SK-N-SH treated with all-trans-retinoic acid at 6 μM for 48 hours (cell line): ENCODE measurements at regions not wholly inside any gene's neighbourhood (a gene's known extent, or its start where the extent isn't known, plus 50 kb on each side); places are given as distances from the start of the nearest gene placed in this dataset.

Experiments
- ATAC-seq: fragments of 200-7000 bp; cut with Tn5 transposase; 3 replicates; pipeline ENCODE4 v1.9.1; 2020; ENCODE audit warnings: mild to moderate bottlenecking, moderate library complexity
- ARNTL ChIP-seq: fragments of 450-650 bp; formaldehyde crosslinking; IDR thresholded peaks from 2 replicates; pipeline ENCODE4 v1.5.0; 2020; ENCODE audit warnings: low read depth, mild to moderate bottlenecking, moderate library complexity, borderline replicate concordance
- BACH2 ChIP-seq: fragments of 250-450 bp; sonication (Bioruptor Pico); IDR thresholded peaks from 2 replicates; pipeline ENCODE4 v1.9.0; 2021; ENCODE audit warnings: mild to moderate bottlenecking, borderline replicate concordance
- CSDC2 ChIP-seq: fragments of 250-450 bp; sonication (Bioruptor Pico); IDR thresholded peaks from 2 replicates; pipeline ENCODE4 v1.5.0; 2020; ENCODE audit warnings: mild to moderate bottlenecking, moderate library complexity
- GLIS3 ChIP-seq: fragments of 250-450 bp; sonication (Bioruptor Pico); IDR thresholded peaks from 2 replicates; pipeline ENCODE4 v1.5.0; 2020; ENCODE audit warnings: mild to moderate bottlenecking, moderate library complexity
- ISL1 ChIP-seq: fragments of 250-450 bp; sonication (Bioruptor Pico); IDR thresholded peaks from 2 replicates; pipeline ENCODE4 v2.1.2; 2022; ENCODE audit warnings: mild to moderate bottlenecking, moderate library complexity
- OSR1 ChIP-seq: fragments of 250-450 bp; sonication (Bioruptor Pico); IDR thresholded peaks from 2 replicates; pipeline ENCODE4 v1.8.0; 2022; ENCODE audit warnings: moderate library complexity, mild to moderate bottlenecking, inconsistent platforms
- POU6F1 ChIP-seq: fragments of 250-450 bp; sonication (Bioruptor Pico); IDR thresholded peaks from 2 replicates; pipeline ENCODE4 v1.8.0; 2021; ENCODE audit warnings: low read depth, mild to moderate bottlenecking, moderate library complexity, borderline replicate concordance
- PPARA ChIP-seq: fragments of 250-450 bp; sonication (Bioruptor Pico); IDR thresholded peaks from 2 replicates; pipeline ENCODE4 v1.5.0; 2020; ENCODE audit warnings: mild to moderate bottlenecking, borderline replicate concordance
- RARB ChIP-seq: fragments of 250-450 bp; sonication (Bioruptor Pico); IDR thresholded peaks from 2 replicates; pipeline ENCODE4 v1.8.0; 2021; ENCODE audit warnings: mild to moderate bottlenecking, moderate library complexity
- SNAI2 ChIP-seq: fragments of 250-450 bp; sonication (Bioruptor Pico); IDR thresholded peaks from 2 replicates; pipeline ENCODE4 v1.5.0; 2020; ENCODE audit warnings: mild to moderate bottlenecking, moderate library complexity
- TCF4 ChIP-seq: fragments of 250-450 bp; sonication (Bioruptor Pico); IDR thresholded peaks from 2 replicates; pipeline ENCODE4 v1.8.0; 2021; ENCODE audit warnings: mild to moderate bottlenecking, moderate library complexity, borderline replicate concordance
- TOX ChIP-seq: fragments of 250-450 bp; sonication (Bioruptor Pico); IDR thresholded peaks from 2 replicates; pipeline ENCODE4 v1.8.0; 2021; ENCODE audit warnings: mild to moderate bottlenecking, moderate library complexity, borderline replicate concordance
- ZC3H10 ChIP-seq: fragments of 250-450 bp; sonication (Bioruptor Pico); IDR thresholded peaks from 2 replicates; pipeline ENCODE4 v1.5.1; 2021; ENCODE audit warnings: mild to moderate bottlenecking, moderate library complexity
- ZFP3 ChIP-seq: fragments of 250-450 bp; sonication (Bioruptor Pico); IDR thresholded peaks from 2 replicates; pipeline ENCODE4 v1.5.0; 2020; ENCODE audit warnings: mild to moderate bottlenecking, moderate library complexity
- ZFP30 ChIP-seq: fragments of 450-650 bp; formaldehyde crosslinking; IDR thresholded peaks from 2 replicates; pipeline ENCODE4 v1.5.0; 2022; ENCODE audit warnings: mild to moderate bottlenecking, moderate library complexity
- ZNF70 ChIP-seq: fragments of 450-650 bp; formaldehyde crosslinking; IDR thresholded peaks from 2 replicates; pipeline ENCODE4 v1.5.0; 2020; ENCODE audit warnings: mild to moderate bottlenecking, moderate library complexity
- ZNF8 ChIP-seq: fragments of 450-650 bp; formaldehyde crosslinking; IDR thresholded peaks from 2 replicates; pipeline ENCODE4 v1.5.0; 2020; ENCODE audit warnings: mild to moderate bottlenecking, moderate library complexity
- TF ChIP-seq, protein P1 (sequence below): fragments of 250-450 bp; sonication (Bioruptor Pico); IDR thresholded peaks from 2 replicates; pipeline ENCODE4 v1.5.1; 2020; ENCODE audit warnings: low read depth, mild to moderate bottlenecking, moderate library complexity
- TF ChIP-seq, protein P2 (sequence below): fragments of 250-450 bp; sonication (Bioruptor Pico); IDR thresholded peaks from 2 replicates; pipeline ENCODE4 v1.5.0; 2020; ENCODE audit warnings: mild to moderate bottlenecking, moderate library complexity
- TF ChIP-seq, protein P3 (sequence below): fragments of 250-450 bp; sonication (Bioruptor Pico); IDR thresholded peaks from 2 replicates; pipeline ENCODE4 v1.5.1; 2021; ENCODE audit warnings: mild to moderate bottlenecking, moderate library complexity
- TF ChIP-seq, protein P4 (sequence below): fragments of 250-450 bp; sonication (Bioruptor Pico); IDR thresholded peaks from 2 replicates; pipeline ENCODE4 v1.8.0; 2020; ENCODE audit warnings: mild to moderate bottlenecking, moderate library complexity, borderline replicate concordance

DNA sequence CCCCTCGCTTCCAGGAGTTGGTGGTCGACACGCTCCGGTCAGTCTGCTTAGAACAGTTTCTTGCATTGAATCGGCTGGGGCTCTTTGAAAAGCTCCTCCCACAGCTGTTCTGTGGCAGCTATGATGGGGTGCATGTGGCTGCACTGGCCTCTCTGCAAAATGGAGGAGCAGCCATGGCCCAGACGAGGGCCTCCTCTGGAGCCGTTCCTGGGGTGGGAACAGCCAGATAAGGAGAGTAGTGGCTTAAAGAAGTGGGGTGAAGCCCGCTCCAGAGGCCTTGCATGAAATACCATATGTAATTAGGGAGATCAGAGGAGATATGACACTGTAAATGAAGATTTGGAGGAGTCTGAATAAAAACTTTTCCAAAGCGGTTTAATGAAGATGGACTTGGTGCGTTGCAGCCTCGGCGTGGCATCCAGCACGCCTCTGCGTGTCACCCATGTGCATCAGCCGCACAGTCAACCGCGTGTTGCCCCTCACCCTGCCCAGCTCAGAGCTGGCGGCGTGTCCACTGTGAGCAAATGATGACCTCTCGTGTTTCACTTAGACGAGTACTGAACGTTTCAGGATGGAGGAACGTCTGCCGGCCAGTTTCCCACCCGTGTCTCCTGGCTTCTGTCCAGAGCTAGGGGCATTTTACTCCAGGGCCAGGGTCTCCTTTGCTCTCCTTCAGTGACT lies 199.2 kb downstream of the TEX29 start:
- ATAC-seq, result no peak

GRCh38 chr13:111521030-111521429 lies 200.6 kb downstream of the TEX29 start:
- ATAC-seq, result no peak
- TF ChIP-seq TOX (CRISPR knock-in tag), result no peak
- no peak for TF ChIP-seq ARNTL (CRISPR knock-in tag)
- TF ChIP-seq, protein P1, sequence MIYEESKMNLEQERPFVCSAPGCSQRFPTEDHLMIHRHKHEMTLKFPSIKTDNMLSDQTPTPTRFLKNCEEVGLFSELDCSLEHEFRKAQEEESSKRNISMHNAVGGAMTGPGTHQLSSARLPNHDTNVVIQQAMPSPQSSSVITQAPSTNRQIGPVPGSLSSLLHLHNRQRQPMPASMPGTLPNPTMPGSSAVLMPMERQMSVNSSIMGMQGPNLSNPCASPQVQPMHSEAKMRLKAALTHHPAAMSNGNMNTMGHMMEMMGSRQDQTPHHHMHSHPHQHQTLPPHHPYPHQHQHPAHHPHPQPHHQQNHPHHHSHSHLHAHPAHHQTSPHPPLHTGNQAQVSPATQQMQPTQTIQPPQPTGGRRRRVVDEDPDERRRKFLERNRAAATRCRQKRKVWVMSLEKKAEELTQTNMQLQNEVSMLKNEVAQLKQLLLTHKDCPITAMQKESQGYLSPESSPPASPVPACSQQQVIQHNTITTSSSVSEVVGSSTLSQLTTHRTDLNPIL (CRISPR knock-in tag), result no peak
- TF ChIP-seq, protein P2, sequence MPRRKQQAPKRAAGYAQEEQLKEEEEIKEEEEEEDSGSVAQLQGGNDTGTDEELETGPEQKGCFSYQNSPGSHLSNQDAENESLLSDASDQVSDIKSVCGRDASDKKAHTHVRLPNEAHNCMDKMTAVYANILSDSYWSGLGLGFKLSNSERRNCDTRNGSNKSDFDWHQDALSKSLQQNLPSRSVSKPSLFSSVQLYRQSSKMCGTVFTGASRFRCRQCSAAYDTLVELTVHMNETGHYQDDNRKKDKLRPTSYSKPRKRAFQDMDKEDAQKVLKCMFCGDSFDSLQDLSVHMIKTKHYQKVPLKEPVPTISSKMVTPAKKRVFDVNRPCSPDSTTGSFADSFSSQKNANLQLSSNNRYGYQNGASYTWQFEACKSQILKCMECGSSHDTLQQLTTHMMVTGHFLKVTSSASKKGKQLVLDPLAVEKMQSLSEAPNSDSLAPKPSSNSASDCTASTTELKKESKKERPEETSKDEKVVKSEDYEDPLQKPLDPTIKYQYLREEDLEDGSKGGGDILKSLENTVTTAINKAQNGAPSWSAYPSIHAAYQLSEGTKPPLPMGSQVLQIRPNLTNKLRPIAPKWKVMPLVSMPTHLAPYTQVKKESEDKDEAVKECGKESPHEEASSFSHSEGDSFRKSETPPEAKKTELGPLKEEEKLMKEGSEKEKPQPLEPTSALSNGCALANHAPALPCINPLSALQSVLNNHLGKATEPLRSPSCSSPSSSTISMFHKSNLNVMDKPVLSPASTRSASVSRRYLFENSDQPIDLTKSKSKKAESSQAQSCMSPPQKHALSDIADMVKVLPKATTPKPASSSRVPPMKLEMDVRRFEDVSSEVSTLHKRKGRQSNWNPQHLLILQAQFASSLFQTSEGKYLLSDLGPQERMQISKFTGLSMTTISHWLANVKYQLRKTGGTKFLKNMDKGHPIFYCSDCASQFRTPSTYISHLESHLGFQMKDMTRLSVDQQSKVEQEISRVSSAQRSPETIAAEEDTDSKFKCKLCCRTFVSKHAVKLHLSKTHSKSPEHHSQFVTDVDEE (CRISPR knock-in tag), result no peak
- no peak for TF ChIP-seq ISL1 (CRISPR knock-in tag)
- TF ChIP-seq GLIS3 (CRISPR knock-in tag), result no peak
- no peak for TF ChIP-seq POU6F1 (CRISPR knock-in tag)
- TF ChIP-seq ZFP3 (CRISPR knock-in tag), result no peak
- TF ChIP-seq OSR1, result no peak
- TF ChIP-seq PPARA (CRISPR knock-in tag), result no peak
- no peak for TF ChIP-seq CSDC2 (CRISPR knock-in tag)
- TF ChIP-seq, protein P3, sequence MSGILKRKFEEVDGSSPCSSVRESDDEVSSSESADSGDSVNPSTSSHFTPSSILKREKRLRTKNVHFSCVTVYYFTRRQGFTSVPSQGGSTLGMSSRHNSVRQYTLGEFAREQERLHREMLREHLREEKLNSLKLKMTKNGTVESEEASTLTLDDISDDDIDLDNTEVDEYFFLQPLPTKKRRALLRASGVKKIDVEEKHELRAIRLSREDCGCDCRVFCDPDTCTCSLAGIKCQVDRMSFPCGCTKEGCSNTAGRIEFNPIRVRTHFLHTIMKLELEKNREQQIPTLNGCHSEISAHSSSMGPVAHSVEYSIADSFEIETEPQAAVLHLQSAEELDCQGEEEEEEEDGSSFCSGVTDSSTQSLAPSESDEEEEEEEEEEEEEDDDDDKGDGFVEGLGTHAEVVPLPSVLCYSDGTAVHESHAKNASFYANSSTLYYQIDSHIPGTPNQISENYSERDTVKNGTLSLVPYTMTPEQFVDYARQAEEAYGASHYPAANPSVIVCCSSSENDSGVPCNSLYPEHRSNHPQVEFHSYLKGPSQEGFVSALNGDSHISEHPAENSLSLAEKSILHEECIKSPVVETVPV, result no peak
- TF ChIP-seq ZNF8 (CRISPR knock-in tag), result no peak
- TF ChIP-seq ZNF70 (CRISPR knock-in tag), result no peak
- no peak for TF ChIP-seq BACH2 (CRISPR knock-in tag)
- TF ChIP-seq TCF4 (CRISPR knock-in tag), result no peak
- TF ChIP-seq, all 23 proteins: peak for 0

More for the DNA sequence above, 199.2 kb downstream of the TEX29 start:
- no peak for TF ChIP-seq TOX (CRISPR knock-in tag)
- TF ChIP-seq ZNF70 (CRISPR knock-in tag), result no peak
- no peak for TF ChIP-seq ZFP30
- no peak for TF ChIP-seq SNAI2 (CRISPR knock-in tag)
- TF ChIP-seq TCF4 (CRISPR knock-in tag), result no peak
- TF ChIP-seq PPARA (CRISPR knock-in tag), result no peak
- TF ChIP-seq, protein P2 (CRISPR knock-in tag), result no peak
- TF ChIP-seq ZNF8 (CRISPR knock-in tag), result no peak
- no peak for TF ChIP-seq OSR1
- TF ChIP-seq, all 23 proteins: peak for 0

DNA sequence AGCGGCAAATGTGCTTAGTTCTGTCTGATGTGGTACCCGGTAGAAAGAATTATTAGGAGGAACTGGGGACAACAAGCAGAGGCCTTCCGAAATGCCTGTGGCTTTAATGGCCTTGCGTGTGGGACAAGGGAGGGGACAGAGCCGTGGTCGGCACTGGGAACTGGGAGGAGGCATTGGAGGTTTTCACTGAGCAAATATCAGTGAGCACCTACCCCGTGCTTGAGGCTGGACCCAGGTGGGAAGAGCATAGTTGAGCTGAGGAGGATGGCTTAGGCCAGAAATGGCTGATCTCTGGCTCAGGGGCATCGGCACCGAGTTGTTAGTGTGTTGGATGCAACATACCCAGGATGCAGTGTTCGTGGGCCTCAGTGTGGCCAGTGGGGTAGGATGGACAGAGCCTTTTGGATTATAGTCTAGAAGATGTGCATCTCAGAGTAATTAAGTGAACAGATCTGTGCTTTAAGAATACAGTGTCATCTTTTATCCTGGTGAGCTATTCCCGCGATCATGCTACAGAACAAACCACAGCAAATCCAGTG lies 201.3 kb downstream of the TEX29 start:
- ATAC-seq, result no peak
- TF ChIP-seq RARB (CRISPR knock-in tag) (no peak), TOX (CRISPR knock-in tag) (no peak), ZFP3 (CRISPR knock-in tag) (no peak), ZC3H10 (CRISPR knock-in tag) (no peak)
- TF ChIP-seq, protein P4, sequence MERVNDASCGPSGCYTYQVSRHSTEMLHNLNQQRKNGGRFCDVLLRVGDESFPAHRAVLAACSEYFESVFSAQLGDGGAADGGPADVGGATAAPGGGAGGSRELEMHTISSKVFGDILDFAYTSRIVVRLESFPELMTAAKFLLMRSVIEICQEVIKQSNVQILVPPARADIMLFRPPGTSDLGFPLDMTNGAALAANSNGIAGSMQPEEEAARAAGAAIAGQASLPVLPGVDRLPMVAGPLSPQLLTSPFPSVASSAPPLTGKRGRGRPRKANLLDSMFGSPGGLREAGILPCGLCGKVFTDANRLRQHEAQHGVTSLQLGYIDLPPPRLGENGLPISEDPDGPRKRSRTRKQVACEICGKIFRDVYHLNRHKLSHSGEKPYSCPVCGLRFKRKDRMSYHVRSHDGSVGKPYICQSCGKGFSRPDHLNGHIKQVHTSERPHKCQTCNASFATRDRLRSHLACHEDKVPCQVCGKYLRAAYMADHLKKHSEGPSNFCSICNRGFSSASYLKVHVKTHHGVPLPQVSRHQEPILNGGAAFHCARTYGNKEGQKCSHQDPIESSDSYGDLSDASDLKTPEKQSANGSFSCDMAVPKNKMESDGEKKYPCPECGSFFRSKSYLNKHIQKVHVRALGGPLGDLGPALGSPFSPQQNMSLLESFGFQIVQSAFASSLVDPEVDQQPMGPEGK (CRISPR knock-in tag), result no peak
- TF ChIP-seq, protein P2 (CRISPR knock-in tag), result no peak
